Activated CD8-positive, alpha-beta T cell treated with anti-CD3 and anti-CD28 coated beads, Interleukin-2, amount 10 ng/mL, durations not matched to agents 7 days and 5 days (primary cell): ENCODE measurements at regions not wholly inside any gene's neighbourhood (a gene's known extent, or its start where the extent isn't known, plus 50 kb on each side); places are given as distances from the start of the nearest gene placed in this dataset.

ENCODE experiments used
- ATAC-seq: fragments of 150-1000 bp; cut with Tn5 transposase; one replicate; pipeline ENCODE4 v1.10.0; 2021; ENCODE audit warnings: moderate library complexity
- CTCF ChIA-PET: fragments of 350-600 bp; sonication (Branson Sonifier 250); formaldehyde crosslinking; loops from one replicate; lab custom pipeline; 2021; ENCODE audit warnings: antibody characterized with exemption; lab: Charles Lee
- POLR2A ChIA-PET: fragments of 350-600 bp; sonication (Branson Sonifier 250); formaldehyde crosslinking; loops from one replicate; lab custom pipeline; 2021; ENCODE audit warnings: antibody characterized with exemption; lab: Charles Lee
- DNase-seq: peaks from one replicate; pipeline ENCODE4 v3.0.0-alpha.2; 2020
- H3K27ac Mint-ChIP-seq: one replicate; pipeline ENCODE4 v1.8.0; 2021; ENCODE audit warnings: mild to moderate bottlenecking, mixed read lengths
- H3K27me3 Mint-ChIP-seq: one replicate; pipeline ENCODE4 v1.8.0; 2021; ENCODE audit warnings: low read depth, mixed read lengths
- H3K36me3 Mint-ChIP-seq: one replicate; pipeline ENCODE4 v1.8.0; 2021; ENCODE audit warnings: low read depth, mixed read lengths
- H3K4me1 Mint-ChIP-seq: one replicate; pipeline ENCODE4 v1.8.0; 2021; ENCODE audit warnings: low read depth, mixed read lengths
- H3K4me3 Mint-ChIP-seq: one replicate; pipeline ENCODE4 v1.8.0; 2021; ENCODE audit warnings: mild to moderate bottlenecking, mixed read lengths
- H3K9me3 Mint-ChIP-seq: one replicate; pipeline ENCODE4 v1.8.0; 2022; ENCODE audit warnings: mixed read lengths; ENCODE audit not compliant: insufficient read depth

DNA sequence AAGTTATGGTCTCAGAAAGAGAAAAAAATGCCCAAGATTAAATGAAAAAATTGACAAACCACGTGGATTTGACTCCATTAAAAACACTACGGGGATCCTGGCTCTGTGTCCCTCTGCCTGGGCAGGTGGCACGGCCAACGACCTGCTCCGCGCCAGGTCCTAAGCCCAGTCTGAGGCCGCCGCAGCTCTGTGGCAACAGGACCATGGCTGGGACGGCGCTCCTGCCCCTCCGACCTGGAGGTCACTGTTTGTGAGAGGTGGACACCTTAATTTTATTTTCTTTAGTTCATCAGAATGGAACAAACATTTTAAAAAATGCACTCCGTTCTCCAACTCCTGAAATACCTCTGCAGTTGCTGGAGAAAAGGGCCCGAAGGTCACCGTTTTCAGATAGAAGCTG lies 369.4 kb downstream of the CDH9 start:
- H3K36me3 Mint-ChIP-seq = no peaks in the 10 kb centered on the region
- no peak for ATAC-seq
- no peak overlapping the region for H3K27ac Mint-ChIP-seq
- H3K4me3 Mint-ChIP-seq = no peak overlapping the region
- ChIA-PET POLR2A (no interaction called here), CTCF (no interaction called here)
- no peak for DNase-seq
- peaks cover 8% of the 10 kb centered on the region for H3K9me3 Mint-ChIP-seq
- no peaks in the 10 kb centered on the region for H3K4me1 Mint-ChIP-seq
- H3K27me3 Mint-ChIP-seq = no peaks in the 10 kb centered on the region

DNA sequence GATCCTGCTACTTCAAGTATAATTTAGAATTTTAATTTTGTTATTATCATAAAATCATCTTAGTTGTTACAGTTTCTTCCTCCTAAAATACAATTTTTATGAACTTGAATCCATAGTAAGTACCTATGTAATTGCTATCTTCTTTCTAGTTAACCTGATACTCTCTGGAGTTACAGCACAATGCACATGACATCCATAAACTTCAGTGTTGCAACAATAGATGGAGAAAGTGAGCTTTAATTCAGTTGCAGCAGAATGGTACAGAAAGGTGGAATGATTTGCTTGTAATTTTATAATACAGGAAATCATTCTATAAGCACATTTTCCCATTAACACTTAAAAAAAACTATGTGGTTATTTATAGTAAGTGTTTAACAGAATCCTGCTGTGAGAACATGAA lies 372.0 kb downstream of the CDH9 start:
- no peak for ATAC-seq
- H3K27ac Mint-ChIP-seq = no peak overlapping the region
- H3K4me3 Mint-ChIP-seq = no peak overlapping the region
- H3K27me3 Mint-ChIP-seq = no peaks in the 10 kb centered on the region
- no peak for DNase-seq
- no peaks in the 10 kb centered on the region for H3K4me1 Mint-ChIP-seq
- no peaks in the 10 kb centered on the region for H3K36me3 Mint-ChIP-seq
- ChIA-PET CTCF (no interaction called here), POLR2A (no interaction called here)
- peaks cover 2% of the 10 kb centered on the region for H3K9me3 Mint-ChIP-seq

DNA sequence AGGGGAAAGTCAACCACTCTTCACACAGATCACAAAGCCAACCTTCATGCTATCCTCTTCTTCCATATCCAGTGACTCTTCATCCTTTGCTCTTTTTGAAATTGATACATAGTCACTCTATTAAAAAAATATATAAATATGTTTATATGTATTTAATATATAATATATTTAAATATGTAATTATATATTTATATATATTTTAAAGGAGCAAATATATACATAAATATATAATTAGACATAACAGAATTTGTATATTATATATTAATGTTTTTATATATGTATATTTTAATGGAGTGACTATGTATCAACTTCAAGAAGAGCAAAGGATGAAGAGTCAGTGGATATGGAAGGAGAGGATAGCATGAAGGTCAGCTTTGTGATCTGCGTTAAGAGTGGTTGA lies 374.9 kb downstream of the CDH9 start:
- Mint-ChIP-seq H3K27me3 (no peaks in the 10 kb centered on the region), H3K27ac (no peak overlapping the region), H3K4me3 (no peak overlapping the region), H3K4me1 (no peaks in the 10 kb centered on the region), H3K36me3 (no peaks in the 10 kb centered on the region), H3K9me3 (peaks cover 11% of the 10 kb centered on the region)
- POLR2A ChIA-PET = no interaction called here
- ATAC-seq (no peak), DNase-seq (no peak)
- CTCF ChIA-PET = no interaction called here

DNA sequence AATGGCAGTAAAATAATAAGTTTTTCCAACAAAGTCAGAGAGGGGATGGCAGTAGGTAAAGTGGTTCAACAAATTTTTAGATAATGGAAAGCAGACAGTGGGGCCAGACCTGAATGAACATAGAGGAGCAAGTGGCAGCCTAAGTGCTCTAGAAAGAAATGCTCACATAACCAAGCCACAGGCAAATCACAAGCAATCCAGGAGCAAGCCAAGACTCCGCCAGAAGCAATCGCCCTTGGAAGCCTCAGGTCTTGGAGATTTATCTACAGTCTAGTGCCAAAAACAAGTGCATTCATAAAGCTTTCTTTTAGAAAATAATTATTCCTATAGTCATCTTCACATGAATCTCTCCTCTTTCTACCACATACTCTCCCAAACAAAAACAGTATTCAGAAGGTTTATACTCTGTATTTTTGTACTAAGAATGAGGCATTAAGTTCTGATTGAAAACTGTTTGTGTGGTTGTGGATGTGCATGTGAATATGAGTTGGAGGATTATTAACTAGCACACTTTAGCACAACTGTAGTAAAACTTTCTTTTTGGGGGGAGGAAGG lies 375.5 kb downstream of the CDH9 start:
- no peaks in the 10 kb centered on the region for H3K4me1 Mint-ChIP-seq
- peaks cover 11% of the 10 kb centered on the region for H3K9me3 Mint-ChIP-seq
- ATAC-seq (no peak), DNase-seq (no peak)
- no peak overlapping the region for H3K27ac Mint-ChIP-seq
- H3K4me3 Mint-ChIP-seq = no peak overlapping the region
- POLR2A ChIA-PET = no interaction called here
- no peaks in the 10 kb centered on the region for H3K27me3 Mint-ChIP-seq
- no peaks in the 10 kb centered on the region for H3K36me3 Mint-ChIP-seq
- CTCF ChIA-PET = no interaction called here

DNA sequence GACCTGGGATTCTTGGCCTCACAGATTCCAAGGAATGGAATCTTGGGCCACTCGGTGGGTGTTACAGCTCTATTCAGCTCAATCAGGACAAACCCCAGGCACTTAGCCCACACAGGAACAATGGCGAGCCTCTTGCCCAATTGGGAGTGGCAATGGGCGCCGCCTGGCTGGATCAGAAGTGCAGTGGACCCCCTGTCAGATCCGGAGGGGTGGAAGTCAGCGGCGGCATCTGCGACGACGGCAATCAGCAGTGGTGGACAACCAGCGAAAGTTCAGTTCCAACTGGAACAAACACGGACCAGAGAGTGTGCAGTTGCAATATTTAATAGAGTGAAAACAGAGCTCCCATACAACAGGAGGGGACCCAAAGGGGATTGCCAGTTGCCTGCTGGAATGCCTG lies 378.3 kb downstream of the CDH9 start:
- ChIA-PET POLR2A (no interaction called here), CTCF (no interaction called here)
- no peaks in the 10 kb centered on the region for H3K27me3 Mint-ChIP-seq
- ATAC-seq (no peak), DNase-seq (no peak)
- no peaks in the 10 kb centered on the region for H3K4me1 Mint-ChIP-seq
- H3K9me3 Mint-ChIP-seq = peaks cover 22% of the 10 kb centered on the region
- no peak overlapping the region for H3K27ac Mint-ChIP-seq
- no peak overlapping the region for H3K4me3 Mint-ChIP-seq
- no peaks in the 10 kb centered on the region for H3K36me3 Mint-ChIP-seq

DNA sequence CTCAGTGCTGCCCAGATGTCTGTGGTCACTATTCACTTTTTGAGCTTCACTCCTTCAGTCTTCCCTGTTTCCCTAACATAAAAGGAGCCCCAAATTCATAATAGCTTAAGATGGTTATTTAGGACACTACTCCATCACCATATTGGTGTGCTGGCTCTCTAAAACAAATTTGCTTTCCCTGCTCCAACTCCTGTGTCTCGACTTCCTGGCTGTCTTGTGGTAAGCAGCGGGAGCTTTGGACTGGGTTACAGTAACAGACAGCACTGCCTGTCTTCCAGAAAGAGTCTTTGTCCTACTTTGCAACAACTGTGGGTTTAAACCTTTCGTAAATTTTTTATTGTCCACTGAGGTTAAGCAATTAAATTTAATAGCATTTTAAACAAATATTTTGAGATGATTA lies 389.4 kb downstream of the CDH9 start:
- Mint-ChIP-seq H3K4me1 (no peaks in the 10 kb centered on the region), H3K4me3 (no peak overlapping the region), H3K27ac (no peak overlapping the region), H3K27me3 (no peaks in the 10 kb centered on the region), H3K36me3 (no peaks in the 10 kb centered on the region), H3K9me3 (peaks cover 9% of the 10 kb centered on the region)
- no peak for DNase-seq
- no peak for ATAC-seq
- ChIA-PET POLR2A (no interaction called here), CTCF (no interaction called here)

DNA sequence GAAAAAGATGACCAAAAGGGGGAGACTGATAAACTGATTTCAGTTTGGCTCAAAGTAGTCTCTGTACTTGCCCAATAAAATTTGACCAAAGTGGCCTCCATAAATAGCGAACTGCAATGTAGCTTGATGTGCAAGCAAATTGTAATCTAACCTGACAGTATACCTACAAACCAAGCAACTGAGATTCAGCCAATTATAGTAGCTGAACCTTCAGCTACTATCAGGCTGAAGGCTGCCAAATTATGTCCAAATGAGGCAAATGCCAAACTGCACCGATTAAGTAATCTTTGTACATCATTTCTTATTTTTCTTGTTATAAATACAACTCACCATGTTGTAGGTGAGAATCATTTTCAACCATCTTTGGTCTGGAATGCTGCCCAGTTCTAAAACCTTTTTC lies 390.6 kb downstream of the CDH9 start:
- Mint-ChIP-seq H3K36me3 (no peaks in the 10 kb centered on the region), H3K9me3 (peaks cover 5% of the 10 kb centered on the region)

DNA sequence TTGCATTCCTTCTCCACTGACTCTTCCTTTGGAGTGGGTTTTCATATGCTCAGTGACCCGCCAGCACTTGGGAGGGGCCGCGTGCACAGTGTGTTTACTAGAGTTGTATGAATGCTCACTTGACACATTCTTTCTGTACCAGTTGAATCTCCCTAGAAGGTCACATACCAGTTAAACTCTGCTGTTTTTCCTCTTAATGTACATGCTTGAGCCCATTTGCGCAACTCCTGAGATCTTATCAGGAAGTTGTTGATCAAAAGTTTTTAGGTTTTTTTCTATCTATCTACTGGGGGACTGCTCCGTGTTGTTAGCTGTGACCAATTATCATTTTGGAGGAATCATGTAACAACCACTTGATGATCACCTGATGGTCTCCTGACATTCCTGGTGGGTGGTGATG lies 392.7 kb downstream of the CDH9 start:
- ChIA-PET CTCF (no interaction called here), POLR2A (no interaction called here)
- DNase-seq (no peak), ATAC-seq (no peak)
- Mint-ChIP-seq H3K27ac (no peak overlapping the region), H3K36me3 (no peaks in the 10 kb centered on the region), H3K9me3 (peaks cover 7% of the 10 kb centered on the region), H3K27me3 (no peaks in the 10 kb centered on the region), H3K4me1 (no peaks in the 10 kb centered on the region), H3K4me3 (no peak overlapping the region)

More for the DNA sequence above, 390.6 kb downstream of the CDH9 start:
- Mint-ChIP-seq H3K27me3 (no peaks in the 10 kb centered on the region), H3K27ac (no peak overlapping the region), H3K4me1 (no peaks in the 10 kb centered on the region), H3K4me3 (no peak overlapping the region)
- ChIA-PET POLR2A (no interaction called here), CTCF (no interaction called here)
- no peak for ATAC-seq
- DNase-seq = no peak

DNA sequence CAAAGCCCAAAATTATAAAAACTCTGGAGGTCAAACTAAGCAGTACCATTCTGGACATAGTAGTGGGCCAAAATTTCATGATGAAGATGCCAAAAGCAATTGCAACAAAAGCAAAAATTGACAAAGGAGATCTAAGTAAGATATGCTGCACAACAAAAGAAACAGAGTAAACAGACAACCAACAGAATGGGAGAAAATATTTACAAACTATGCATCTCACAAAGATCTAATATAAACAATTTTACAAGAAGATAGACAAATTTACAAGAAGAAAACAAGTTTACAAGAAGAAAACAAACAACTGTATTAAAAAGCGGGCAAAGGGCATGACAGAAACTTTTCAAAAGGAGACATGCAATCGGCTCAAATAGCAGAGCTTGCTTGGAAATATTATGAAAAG lies 396.9 kb downstream of the CDH9 start:
- no peaks in the 10 kb centered on the region for H3K27me3 Mint-ChIP-seq
- CTCF ChIA-PET = no interaction called here

DNA sequence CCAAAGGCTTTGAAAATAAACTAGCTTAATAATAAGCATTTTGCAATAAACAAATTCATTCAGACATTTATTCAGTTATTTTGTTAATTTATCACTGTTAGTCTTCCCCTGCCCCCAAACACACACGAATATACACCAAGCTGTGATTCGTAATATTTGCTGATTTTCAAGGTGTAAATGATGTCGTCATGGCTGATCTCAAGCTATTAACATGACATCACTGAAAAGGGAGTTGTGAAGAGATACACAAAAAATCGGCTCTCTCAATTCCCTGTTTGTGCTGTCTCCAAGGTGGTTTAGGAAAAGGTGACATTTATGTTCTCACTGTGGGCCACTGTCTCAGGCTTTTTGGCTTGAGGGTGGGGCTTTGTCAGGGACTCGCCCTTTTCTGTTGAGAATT lies 413.3 kb downstream of the CDH9 start:
- DNase-seq = no peak
- Mint-ChIP-seq H3K9me3 (no peaks in the 10 kb centered on the region), H3K27ac (no peak overlapping the region), H3K36me3 (no peaks in the 10 kb centered on the region), H3K4me1 (no peaks in the 10 kb centered on the region), H3K4me3 (no peak overlapping the region), H3K27me3 (no peaks in the 10 kb centered on the region)
- ATAC-seq = no peak
- CTCF ChIA-PET = no interaction called here
- POLR2A ChIA-PET = no interaction called here

More for the DNA sequence above, 396.9 kb downstream of the CDH9 start:
- Mint-ChIP-seq H3K9me3 (peaks cover 16% of the 10 kb centered on the region), H3K36me3 (no peaks in the 10 kb centered on the region), H3K4me3 (no peak overlapping the region), H3K27ac (no peak overlapping the region), H3K4me1 (no peaks in the 10 kb centered on the region)
- ATAC-seq (no peak), DNase-seq (no peak)
- POLR2A ChIA-PET = no interaction called here

DNA sequence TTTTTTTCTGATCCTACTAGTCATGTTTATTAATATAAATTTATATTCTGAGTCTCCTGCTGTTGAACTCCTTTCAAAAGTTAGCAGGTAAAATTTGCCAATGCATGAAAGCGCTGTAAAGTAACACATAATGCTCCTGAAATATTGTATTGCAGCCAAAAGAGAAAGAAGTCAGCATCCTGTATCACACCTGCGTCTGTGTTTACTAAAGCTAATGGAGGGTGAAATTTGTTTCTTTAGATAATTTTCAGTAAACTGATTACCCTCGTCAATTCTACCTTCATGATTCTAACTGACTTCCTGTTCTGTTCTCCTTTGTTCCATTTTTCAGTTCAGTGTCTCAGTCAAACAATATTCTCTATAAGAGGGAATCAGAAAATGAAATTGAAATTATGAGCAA lies 415.4 kb downstream of the CDH9 start:
- ATAC-seq (no peak), DNase-seq (no peak)
- no peak overlapping the region for H3K4me3 Mint-ChIP-seq
- H3K27ac Mint-ChIP-seq = no peak overlapping the region
- POLR2A ChIA-PET = no interaction called here
- CTCF ChIA-PET = no interaction called here
- no peaks in the 10 kb centered on the region for H3K4me1 Mint-ChIP-seq
- no peaks in the 10 kb centered on the region for H3K27me3 Mint-ChIP-seq
- no peaks in the 10 kb centered on the region for H3K9me3 Mint-ChIP-seq
- H3K36me3 Mint-ChIP-seq = no peaks in the 10 kb centered on the region

DNA sequence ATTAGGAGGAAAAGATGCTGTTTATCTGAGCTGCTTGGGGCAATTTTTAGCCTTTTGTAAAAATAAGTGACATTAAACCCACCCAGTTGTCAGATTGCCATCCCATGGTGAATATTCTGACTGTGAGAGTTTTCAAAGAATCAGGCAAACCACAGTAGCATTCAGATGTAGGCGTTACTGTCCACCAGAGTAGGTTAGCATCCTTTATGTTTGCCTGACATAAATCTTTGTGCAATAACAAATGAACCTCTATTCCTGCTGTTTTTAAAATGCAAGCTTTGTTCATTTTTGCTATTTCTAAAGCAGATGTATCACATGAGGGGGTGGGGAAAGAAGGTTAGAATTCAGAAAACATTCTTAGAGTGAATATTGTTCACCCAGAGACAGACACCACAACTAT lies 427.8 kb downstream of the CDH9 start:
- Mint-ChIP-seq H3K36me3 (no peaks in the 10 kb centered on the region), H3K27ac (no peak overlapping the region), H3K4me3 (no peak overlapping the region), H3K9me3 (peaks cover 19% of the 10 kb centered on the region), H3K4me1 (no peaks in the 10 kb centered on the region), H3K27me3 (no peaks in the 10 kb centered on the region)
- DNase-seq (no peak), ATAC-seq (no peak)
- ChIA-PET CTCF (no interaction called here), POLR2A (no interaction called here)

DNA sequence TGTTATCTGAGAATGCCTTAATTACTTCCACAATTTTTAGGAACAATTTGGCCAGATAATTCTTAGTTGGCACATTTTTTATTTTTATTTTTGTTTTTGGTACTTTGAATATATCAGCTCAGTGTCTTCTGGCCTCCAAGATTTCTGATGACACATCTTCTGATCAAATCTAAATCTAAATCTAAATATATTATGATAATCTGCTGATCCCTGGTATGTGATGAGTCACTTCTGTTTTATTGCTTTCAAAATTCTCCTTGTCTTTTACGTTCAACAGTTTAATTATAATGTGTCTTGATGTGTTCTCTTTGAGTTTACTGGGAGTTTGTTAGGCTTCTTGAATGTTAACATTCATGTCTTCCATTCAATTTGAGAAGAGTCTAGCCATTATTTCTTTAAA lies 436.8 kb downstream of the CDH9 start:
- no peak for ATAC-seq
- Mint-ChIP-seq H3K9me3 (peaks cover 25% of the 10 kb centered on the region), H3K27me3 (no peaks in the 10 kb centered on the region), H3K36me3 (no peaks in the 10 kb centered on the region), H3K4me1 (no peaks in the 10 kb centered on the region), H3K4me3 (no peak overlapping the region), H3K27ac (no peak overlapping the region)
- ChIA-PET CTCF (no interaction called here), POLR2A (no interaction called here)
- DNase-seq = no peak
